H1 (cell line): ENCODE measurements at regions not wholly inside any gene's neighbourhood (a gene's known extent, or its start where the extent isn't known, plus 50 kb on each side); places are given as distances from the start of the nearest gene placed in this dataset.
"Not testable (repeated sequence)": the region's sequence is repeated elsewhere in the genome, so short reads cannot be mapped to it uniquely, and the experiment has no call there.

ENCODE experiments used
- CTCF ChIA-PET: fragments of 300-600 bp; sonication (Branson Sonifier 250); formaldehyde crosslinking; loops from one replicate; lab custom pipeline; 2021; ENCODE audit not compliant: partially characterized antibody; lab: Charles Lee
- POLR2A ChIA-PET: fragments of 300-600 bp; sonication (Branson Sonifier 250); formaldehyde crosslinking; loops from one replicate; lab custom pipeline; 2021; ENCODE audit warnings: inconsistent platforms; ENCODE audit not compliant: partially characterized antibody; lab: Charles Lee
- DNase-seq, 2 experiments: peaks; one replicate each; pipeline versions ENCODE4 v3.0.0 to v3.0.0-alpha.2; 2010 to 2022; ENCODE audit warnings: low spot score in 2 of 2, low read depth in 1 of 2, mixed read lengths in 1 of 2
- FAIRE-seq: peaks from 2 replicates; lab custom pipeline; 2011; peaks lifted over from hg19 to GRCh38; lab: Jason Lieb, UNC
- H2AFZ ChIP-seq: 2 replicates; pipeline ENCODE4 v1.8.1; 2012; ENCODE audit warnings: low read length, inconsistent platforms
- H2AK5ac ChIP-seq: 2 replicates; pipeline ENCODE4 v1.6.1; 2013; ENCODE audit warnings: low read depth, low read length
- H2BK120ac ChIP-seq: replicated peaks from 2 replicates; pipeline ENCODE3; 2013; ENCODE audit warnings: low read depth, low read length, inconsistent platforms
- H2BK12ac ChIP-seq: 2 replicates; pipeline ENCODE4 v1.6.1; 2013; ENCODE audit warnings: low read depth, low read length
- H2BK15ac ChIP-seq: 2 replicates; pipeline ENCODE4 v1.6.1; 2013; ENCODE audit warnings: low read length
- H2BK20ac ChIP-seq: 2 replicates; pipeline ENCODE4 v1.6.1; 2013; ENCODE audit warnings: low read length
- H2BK5ac ChIP-seq: 2 replicates; pipeline ENCODE4 v1.6.1; 2013; ENCODE audit warnings: low read depth, low read length
- H3K14ac ChIP-seq: 2 replicates; pipeline ENCODE4 v1.6.1; 2013; ENCODE audit warnings: inconsistent platforms; ENCODE audit not compliant: insufficient read length
- H3K18ac ChIP-seq: 2 replicates; pipeline ENCODE4 v1.6.1; 2013; ENCODE audit warnings: low read length; ENCODE audit errors: extremely low read depth
- H3K23ac ChIP-seq: 2 replicates; pipeline ENCODE4 v1.6.1; 2013; ENCODE audit warnings: inconsistent platforms; ENCODE audit not compliant: insufficient read length
- H3K23me2 ChIP-seq: 2 replicates; pipeline ENCODE4 v1.6.1; 2013; ENCODE audit warnings: low read depth, low read length
- H3K27ac ChIP-seq: 2 replicates; pipeline ENCODE4 v1.6.1; 2011; ENCODE audit warnings: low read depth, low read length, inconsistent platforms
- H3K27me3 ChIP-seq, 4 experiments: replicated peaks in 1 of 4; 1 replicate in 1 of 4; 2 replicates in 3 of 4; pipeline versions ENCODE4 v1.6.1 to v1.8.1; 2011 to 2013; ENCODE audit warnings: low read length in 3 of 4, mild to moderate bottlenecking in 3 of 4, inconsistent platforms in 2 of 4, mixed read lengths in 2 of 4, moderate library complexity in 1 of 4; ENCODE audit not compliant: control insufficient read depth in 3 of 4, insufficient read depth in 3 of 4; ENCODE audit errors: extremely low read depth in 1 of 4
- H3K36me3 ChIP-seq, 4 experiments: 2 replicates each; pipeline versions ENCODE4 v1.6.1 to v1.8.1; 2011 to 2013; ENCODE audit warnings: mild to moderate bottlenecking in 4 of 4, low read length in 3 of 4, moderate library complexity in 2 of 4, control low read depth in 1 of 4, inconsistent platforms in 1 of 4; ENCODE audit not compliant: insufficient read depth in 4 of 4, control insufficient read depth in 2 of 4
- H3K4ac ChIP-seq: replicated peaks from 2 replicates; pipeline ENCODE3; 2013; ENCODE audit warnings: low read length, low read depth, mixed read lengths, inconsistent platforms; ENCODE audit not compliant: insufficient read length
- H3K4me1 ChIP-seq, 4 experiments: replicated peaks in 1 of 4; 1 replicate in 1 of 4; 2 replicates in 3 of 4; pipeline versions ENCODE4 v1.6.1 to v1.8.1; 2011 to 2013; ENCODE audit warnings: low read length in 3 of 4, inconsistent platforms in 2 of 4, mixed read lengths in 1 of 4; ENCODE audit not compliant: insufficient read depth in 4 of 4, control insufficient read depth in 3 of 4
- H3K4me2 ChIP-seq, 2 experiments: 2 replicates each; pipeline versions ENCODE4 v1.6.1 to v1.8.1; 2011 to 2013; ENCODE audit warnings: low read depth in 2 of 2, low read length in 2 of 2, control low read depth in 1 of 2, inconsistent platforms in 1 of 2, mild to moderate bottlenecking in 1 of 2; ENCODE audit not compliant: insufficient read depth in 1 of 2
- H3K4me3 ChIP-seq, 4 experiments: fragments of 200-600, 300-600 bp in 1 of 4; sonication (generic), shearing (Covaris generic), sonication (Bioruptor Twin) in 1 of 4; 2 replicates each; pipeline versions ENCODE4 v1.5.1 to v1.8.1; 2011 to 2016; ENCODE audit warnings: low read length in 4 of 4, low read depth in 3 of 4, control low read depth in 2 of 4, inconsistent platforms in 2 of 4, mild to moderate bottlenecking in 2 of 4, mixed read lengths in 1 of 4, moderate library complexity in 1 of 4; ENCODE audit not compliant: insufficient read depth in 2 of 4; ENCODE audit errors: extremely low read depth in 1 of 4
- H3K56ac ChIP-seq: replicated peaks from 2 replicates; pipeline ENCODE3; 2013; ENCODE audit warnings: low read depth, mild to moderate bottlenecking, mixed read lengths, low read length, inconsistent platforms; ENCODE audit not compliant: insufficient read length
- H3K79me1 ChIP-seq: 2 replicates; pipeline ENCODE4 v1.6.1; 2013; ENCODE audit warnings: low read depth, low read length, control low read depth
- H3K79me2 ChIP-seq, 2 experiments: 2 replicates each; pipeline versions ENCODE4 v1.6.1 to v1.8.1; 2012 to 2013; ENCODE audit warnings: low read length in 2 of 2, mild to moderate bottlenecking in 2 of 2, inconsistent platforms in 1 of 2; ENCODE audit not compliant: insufficient read depth in 2 of 2, control insufficient read depth in 1 of 2
- H3K9ac ChIP-seq, 4 experiments: replicated peaks in 1 of 4; 1 replicate in 1 of 4; 2 replicates in 3 of 4; pipeline versions ENCODE4 v1.6.1 to v1.8.1; 2011 to 2013; ENCODE audit warnings: low read depth in 3 of 4, low read length in 3 of 4, control low read depth in 2 of 4, mild to moderate bottlenecking in 2 of 4, moderate library complexity in 2 of 4, inconsistent platforms in 1 of 4; ENCODE audit errors: extremely low read depth in 1 of 4
- H3K9me3 ChIP-seq, 2 experiments: 2 replicates each; pipeline versions ENCODE4 v1.6.1 to v1.8.1; 2012 to 2013; ENCODE audit warnings: mild to moderate bottlenecking in 2 of 2, moderate library complexity in 2 of 2, control low read depth in 1 of 2, inconsistent platforms in 1 of 2, low read depth in 1 of 2, low read length in 1 of 2, mixed read lengths in 1 of 2; ENCODE audit not compliant: insufficient read depth in 2 of 2
- H4K20me1 ChIP-seq, 2 experiments: replicated peaks in 1 of 2; 2 replicates each; pipeline versions ENCODE3 to v1.8.1; 2011 to 2013; ENCODE audit warnings: inconsistent platforms in 2 of 2, low read length in 2 of 2, mild to moderate bottlenecking in 1 of 2; ENCODE audit not compliant: insufficient read depth in 2 of 2, control insufficient read depth in 1 of 2
- H4K5ac ChIP-seq: 2 replicates; pipeline ENCODE4 v1.6.1; 2013; ENCODE audit warnings: low read length, low read depth, mixed read lengths, inconsistent platforms; ENCODE audit not compliant: insufficient read length
- H4K8ac ChIP-seq: 2 replicates; pipeline ENCODE4 v1.8.0; 2013; ENCODE audit warnings: mild to moderate bottlenecking, moderate library complexity, low read length, inconsistent platforms; ENCODE audit not compliant: insufficient read depth; ENCODE audit errors: extremely low read depth
- H4K91ac ChIP-seq: replicated peaks from 2 replicates; pipeline ENCODE3; 2013; ENCODE audit warnings: low read length, mixed read lengths, inconsistent platforms; ENCODE audit not compliant: insufficient read length
- WGBS, 2 experiments: shearing (Covaris generic) in 1 of 2; methylation state at CpG; one replicate each; pipeline versions ENCODE4 v1.1.6 to v1.1.7; 2013 to 2015; ENCODE audit warnings: low lambda C conversion rate in 2 of 2, mixed read lengths in 2 of 2, inconsistent platforms in 1 of 2, low coverage in 1 of 2, missing lambda C conversion rate in 1 of 2; ENCODE audit not compliant: insufficient replicate concordance in 2 of 2, insufficient coverage in 1 of 2, insufficient read length in 1 of 2; ENCODE audit errors: extremely low coverage in 1 of 2, missing lambda C conversion rate in 1 of 2; 5-methylcytosine and 5-hydroxymethylcytosine counted together

GRCh38 chrX:3919668-3920423 is 206.4 kb upstream of the PRKX start:
- H3K9me3 ChIP-seq, H3K4me3 ChIP-seq, H3K27ac ChIP-seq, H4K20me1 ChIP-seq, H3K14ac ChIP-seq, H3K23me2 ChIP-seq, H4K8ac ChIP-seq, H2BK12ac ChIP-seq, H3K27me3 ChIP-seq, DNase-seq, H3K79me2 ChIP-seq, H2BK120ac ChIP-seq, H2BK5ac ChIP-seq, H3K18ac ChIP-seq, H4K5ac ChIP-seq, H3K9ac ChIP-seq, POLR2A ChIA-PET, H3K4me2 ChIP-seq, H3K56ac ChIP-seq, CTCF ChIA-PET, H4K91ac ChIP-seq, H2AK5ac ChIP-seq, H3K23ac ChIP-seq, FAIRE-seq, H2BK15ac ChIP-seq, H3K4ac ChIP-seq, H3K36me3 ChIP-seq, H3K79me1 ChIP-seq, H2AFZ ChIP-seq, H2BK20ac ChIP-seq, H3K4me1 ChIP-seq: not testable (repeated sequence)
- WGBS, 2 experiments = no CpG with 5 or more reads among the region's 79 CpGs

- CTCF ChIA-PET, H3K79me2 ChIP-seq, H2BK120ac ChIP-seq, H3K14ac ChIP-seq, H3K79me1 ChIP-seq, H3K4me3 ChIP-seq, H3K23me2 ChIP-seq, H3K9me3 ChIP-seq, H3K27ac ChIP-seq, DNase-seq, H2AK5ac ChIP-seq, H4K91ac ChIP-seq, H3K18ac ChIP-seq, H4K8ac ChIP-seq, H3K4me1 ChIP-seq, H3K27me3 ChIP-seq, H3K4ac ChIP-seq, H3K9ac ChIP-seq, H2BK20ac ChIP-seq, H4K5ac ChIP-seq, H3K56ac ChIP-seq, H4K20me1 ChIP-seq, H3K23ac ChIP-seq, H2BK5ac ChIP-seq, H2BK15ac ChIP-seq, H2BK12ac ChIP-seq, H3K36me3 ChIP-seq, H3K4me2 ChIP-seq, FAIRE-seq, H2AFZ ChIP-seq, POLR2A ChIA-PET: not testable (repeated sequence)
- WGBS, 2 experiments = no CpG with 5 or more reads among the region's 28 CpGs
These were observed 201.4 kb upstream of the PRKX start for GRCh38 chrX:3914813-3915212.
